H1 (cell line): ENCODE measurements at regions not wholly inside any gene's neighbourhood (a gene's known extent, or its start where the extent isn't known, plus 50 kb on each side); places are given as distances from the start of the nearest gene placed in this dataset.

Experiments used
- CTCF ChIA-PET: fragments of 300-600 bp; sonication (Branson Sonifier 250); formaldehyde crosslinking; loops from one replicate; lab custom pipeline; 2021; ENCODE audit not compliant: partially characterized antibody; lab: Charles Lee
- POLR2A ChIA-PET: fragments of 300-600 bp; sonication (Branson Sonifier 250); formaldehyde crosslinking; loops from one replicate; lab custom pipeline; 2021; ENCODE audit warnings: inconsistent platforms; ENCODE audit not compliant: partially characterized antibody; lab: Charles Lee
- DNase-seq, 2 experiments: peaks; one replicate each; pipeline versions ENCODE4 v3.0.0 to v3.0.0-alpha.2; 2010 to 2022; ENCODE audit warnings: low spot score in 2 of 2, low read depth in 1 of 2, mixed read lengths in 1 of 2
- FAIRE-seq: peaks from 2 replicates; lab custom pipeline; 2011; peaks lifted over from hg19 to GRCh38; lab: Jason Lieb, UNC
- H2AFZ ChIP-seq: 2 replicates; pipeline ENCODE4 v1.8.1; 2012; ENCODE audit warnings: low read length, inconsistent platforms
- H2AK5ac ChIP-seq: 2 replicates; pipeline ENCODE4 v1.6.1; 2013; ENCODE audit warnings: low read depth, low read length
- H2BK120ac ChIP-seq: replicated peaks from 2 replicates; pipeline ENCODE3; 2013; ENCODE audit warnings: low read depth, low read length, inconsistent platforms
- H2BK12ac ChIP-seq: 2 replicates; pipeline ENCODE4 v1.6.1; 2013; ENCODE audit warnings: low read depth, low read length
- H2BK15ac ChIP-seq: 2 replicates; pipeline ENCODE4 v1.6.1; 2013; ENCODE audit warnings: low read length
- H2BK20ac ChIP-seq: 2 replicates; pipeline ENCODE4 v1.6.1; 2013; ENCODE audit warnings: low read length
- H2BK5ac ChIP-seq: 2 replicates; pipeline ENCODE4 v1.6.1; 2013; ENCODE audit warnings: low read depth, low read length
- H3K14ac ChIP-seq: 2 replicates; pipeline ENCODE4 v1.6.1; 2013; ENCODE audit warnings: inconsistent platforms; ENCODE audit not compliant: insufficient read length
- H3K18ac ChIP-seq: 2 replicates; pipeline ENCODE4 v1.6.1; 2013; ENCODE audit warnings: low read length; ENCODE audit errors: extremely low read depth
- H3K23ac ChIP-seq: 2 replicates; pipeline ENCODE4 v1.6.1; 2013; ENCODE audit warnings: inconsistent platforms; ENCODE audit not compliant: insufficient read length
- H3K23me2 ChIP-seq: 2 replicates; pipeline ENCODE4 v1.6.1; 2013; ENCODE audit warnings: low read depth, low read length
- H3K27ac ChIP-seq: 2 replicates; pipeline ENCODE4 v1.6.1; 2011; ENCODE audit warnings: low read depth, low read length, inconsistent platforms
- H3K27me3 ChIP-seq, 4 experiments: replicated peaks in 1 of 4; 1 replicate in 1 of 4; 2 replicates in 3 of 4; pipeline versions ENCODE4 v1.6.1 to v1.8.1; 2011 to 2013; ENCODE audit warnings: low read length in 3 of 4, mild to moderate bottlenecking in 3 of 4, inconsistent platforms in 2 of 4, mixed read lengths in 2 of 4, moderate library complexity in 1 of 4; ENCODE audit not compliant: control insufficient read depth in 3 of 4, insufficient read depth in 3 of 4; ENCODE audit errors: extremely low read depth in 1 of 4
- H3K36me3 ChIP-seq, 4 experiments: 2 replicates each; pipeline versions ENCODE4 v1.6.1 to v1.8.1; 2011 to 2013; ENCODE audit warnings: mild to moderate bottlenecking in 4 of 4, low read length in 3 of 4, moderate library complexity in 2 of 4, control low read depth in 1 of 4, inconsistent platforms in 1 of 4; ENCODE audit not compliant: insufficient read depth in 4 of 4, control insufficient read depth in 2 of 4
- H3K4ac ChIP-seq: replicated peaks from 2 replicates; pipeline ENCODE3; 2013; ENCODE audit warnings: low read length, low read depth, mixed read lengths, inconsistent platforms; ENCODE audit not compliant: insufficient read length
- H3K4me1 ChIP-seq, 4 experiments: replicated peaks in 1 of 4; 1 replicate in 1 of 4; 2 replicates in 3 of 4; pipeline versions ENCODE4 v1.6.1 to v1.8.1; 2011 to 2013; ENCODE audit warnings: low read length in 3 of 4, inconsistent platforms in 2 of 4, mixed read lengths in 1 of 4; ENCODE audit not compliant: insufficient read depth in 4 of 4, control insufficient read depth in 3 of 4
- H3K4me2 ChIP-seq, 2 experiments: 2 replicates each; pipeline versions ENCODE4 v1.6.1 to v1.8.1; 2011 to 2013; ENCODE audit warnings: low read depth in 2 of 2, low read length in 2 of 2, control low read depth in 1 of 2, inconsistent platforms in 1 of 2, mild to moderate bottlenecking in 1 of 2; ENCODE audit not compliant: insufficient read depth in 1 of 2
- H3K4me3 ChIP-seq, 4 experiments: fragments of 200-600, 300-600 bp in 1 of 4; sonication (generic), shearing (Covaris generic), sonication (Bioruptor Twin) in 1 of 4; 2 replicates each; pipeline versions ENCODE4 v1.5.1 to v1.8.1; 2011 to 2016; ENCODE audit warnings: low read length in 4 of 4, low read depth in 3 of 4, control low read depth in 2 of 4, inconsistent platforms in 2 of 4, mild to moderate bottlenecking in 2 of 4, mixed read lengths in 1 of 4, moderate library complexity in 1 of 4; ENCODE audit not compliant: insufficient read depth in 2 of 4; ENCODE audit errors: extremely low read depth in 1 of 4
- H3K56ac ChIP-seq: replicated peaks from 2 replicates; pipeline ENCODE3; 2013; ENCODE audit warnings: low read depth, mild to moderate bottlenecking, mixed read lengths, low read length, inconsistent platforms; ENCODE audit not compliant: insufficient read length
- H3K79me1 ChIP-seq: 2 replicates; pipeline ENCODE4 v1.6.1; 2013; ENCODE audit warnings: low read depth, low read length, control low read depth
- H3K79me2 ChIP-seq, 2 experiments: 2 replicates each; pipeline versions ENCODE4 v1.6.1 to v1.8.1; 2012 to 2013; ENCODE audit warnings: low read length in 2 of 2, mild to moderate bottlenecking in 2 of 2, inconsistent platforms in 1 of 2; ENCODE audit not compliant: insufficient read depth in 2 of 2, control insufficient read depth in 1 of 2
- H3K9ac ChIP-seq, 4 experiments: replicated peaks in 1 of 4; 1 replicate in 1 of 4; 2 replicates in 3 of 4; pipeline versions ENCODE4 v1.6.1 to v1.8.1; 2011 to 2013; ENCODE audit warnings: low read depth in 3 of 4, low read length in 3 of 4, control low read depth in 2 of 4, mild to moderate bottlenecking in 2 of 4, moderate library complexity in 2 of 4, inconsistent platforms in 1 of 4; ENCODE audit errors: extremely low read depth in 1 of 4
- H3K9me3 ChIP-seq, 2 experiments: 2 replicates each; pipeline versions ENCODE4 v1.6.1 to v1.8.1; 2012 to 2013; ENCODE audit warnings: mild to moderate bottlenecking in 2 of 2, moderate library complexity in 2 of 2, control low read depth in 1 of 2, inconsistent platforms in 1 of 2, low read depth in 1 of 2, low read length in 1 of 2, mixed read lengths in 1 of 2; ENCODE audit not compliant: insufficient read depth in 2 of 2
- H4K20me1 ChIP-seq, 2 experiments: replicated peaks in 1 of 2; 2 replicates each; pipeline versions ENCODE3 to v1.8.1; 2011 to 2013; ENCODE audit warnings: inconsistent platforms in 2 of 2, low read length in 2 of 2, mild to moderate bottlenecking in 1 of 2; ENCODE audit not compliant: insufficient read depth in 2 of 2, control insufficient read depth in 1 of 2
- H4K5ac ChIP-seq: 2 replicates; pipeline ENCODE4 v1.6.1; 2013; ENCODE audit warnings: low read length, low read depth, mixed read lengths, inconsistent platforms; ENCODE audit not compliant: insufficient read length
- H4K8ac ChIP-seq: 2 replicates; pipeline ENCODE4 v1.8.0; 2013; ENCODE audit warnings: mild to moderate bottlenecking, moderate library complexity, low read length, inconsistent platforms; ENCODE audit not compliant: insufficient read depth; ENCODE audit errors: extremely low read depth
- H4K91ac ChIP-seq: replicated peaks from 2 replicates; pipeline ENCODE3; 2013; ENCODE audit warnings: low read length, mixed read lengths, inconsistent platforms; ENCODE audit not compliant: insufficient read length
- CBX5 ChIP-seq: fragments of 300-800, 300-1000 bp; sonication (generic); IDR thresholded peaks from 2 replicates; pipeline ENCODE4 v1.7.1; 2016; ENCODE audit warnings: antibody characterized with exemption, low read length, low read depth
- CTBP2 ChIP-seq: IDR thresholded peaks from 2 replicates; pipeline ENCODE4 v1.7.0; 2011; ENCODE audit warnings: borderline replicate concordance, mild to moderate bottlenecking, moderate library complexity, mixed read lengths, low read length; ENCODE audit not compliant: insufficient read depth, insufficient read length
- EGR1 ChIP-seq: IDR thresholded peaks from 2 replicates; pipeline ENCODE4 v1.6.1; 2011; ENCODE audit warnings: low read depth, low read length, borderline replicate concordance
- HDAC6 ChIP-seq: IDR thresholded peaks from one replicate; pipeline ENCODE4 v1.7.1; 2012; ENCODE audit warnings: low read depth, mild to moderate bottlenecking, inconsistent platforms, low read length, moderate library complexity
- JUN ChIP-seq: IDR thresholded peaks from 2 replicates; pipeline ENCODE4 v1.6.1; 2011; ENCODE audit warnings: low read depth, mild to moderate bottlenecking, improper control_type of control experiment, low read length
- JUND ChIP-seq: IDR thresholded peaks from 2 replicates; pipeline ENCODE4 v1.6.1; 2011; ENCODE audit warnings: mild to moderate bottlenecking, improper control_type of control experiment, low read length
- KDM5A ChIP-seq: fragments of 200-600 bp; IDR thresholded peaks from 2 replicates; pipeline ENCODE4 v1.7.1; 2012; ENCODE audit warnings: mild to moderate bottlenecking, low read length, inconsistent platforms, mixed read lengths
- NRF1 ChIP-seq: IDR thresholded peaks from 2 replicates; pipeline ENCODE4 v1.6.1; 2011; ENCODE audit warnings: mild to moderate bottlenecking, low read depth, low read length, improper control_type of control experiment
- RFX5 ChIP-seq: IDR thresholded peaks from 2 replicates; pipeline ENCODE4 v1.6.1; 2011; ENCODE audit warnings: low read depth, low read length, improper control_type of control experiment, borderline replicate concordance
- RNF2 ChIP-seq: fragments of 200-900, 300-1000 bp; sonication (generic); IDR thresholded peaks from 2 replicates; pipeline ENCODE4 v1.7.1; 2016; ENCODE audit warnings: borderline replicate concordance, low read depth, mild to moderate bottlenecking, antibody characterized with exemption, low read length; ENCODE audit not compliant: poor library complexity, severe bottlenecking; ENCODE audit errors: missing control alignments
- SP4 ChIP-seq: IDR thresholded peaks from 2 replicates; pipeline ENCODE4 v1.6.1; 2012; ENCODE audit warnings: low read length, inconsistent platforms
- SUZ12 ChIP-seq: fragments of 200-600 bp; sonication (generic); IDR thresholded peaks from 2 replicates; pipeline ENCODE4 v1.6.1; 2012; ENCODE audit warnings: mild to moderate bottlenecking, inconsistent platforms, low read length, moderate library complexity, mixed read lengths
- TAF1 ChIP-seq: IDR thresholded peaks from 2 replicates; pipeline ENCODE4 v1.6.1; 2011; ENCODE audit warnings: mild to moderate bottlenecking, low read depth, low read length
- TAF7 ChIP-seq: optimal IDR thresholded peaks from 2 replicates; pipeline ENCODE3; 2011; ENCODE audit warnings: low read depth, mild to moderate bottlenecking, inconsistent platforms, low read length, moderate library complexity, borderline replicate concordance
- TBP ChIP-seq: IDR thresholded peaks from 2 replicates; pipeline ENCODE4 v1.6.1; 2011; ENCODE audit warnings: low read depth, low read length, improper control_type of control experiment
- WGBS, 2 experiments: shearing (Covaris generic) in 1 of 2; methylation state at CpG; one replicate each; pipeline versions ENCODE4 v1.1.6 to v1.1.7; 2013 to 2015; ENCODE audit warnings: low lambda C conversion rate in 2 of 2, mixed read lengths in 2 of 2, inconsistent platforms in 1 of 2, low coverage in 1 of 2, missing lambda C conversion rate in 1 of 2; ENCODE audit not compliant: insufficient replicate concordance in 2 of 2, insufficient coverage in 1 of 2, insufficient read length in 1 of 2; ENCODE audit errors: extremely low coverage in 1 of 2, missing lambda C conversion rate in 1 of 2; 5-methylcytosine and 5-hydroxymethylcytosine counted together

DNA sequence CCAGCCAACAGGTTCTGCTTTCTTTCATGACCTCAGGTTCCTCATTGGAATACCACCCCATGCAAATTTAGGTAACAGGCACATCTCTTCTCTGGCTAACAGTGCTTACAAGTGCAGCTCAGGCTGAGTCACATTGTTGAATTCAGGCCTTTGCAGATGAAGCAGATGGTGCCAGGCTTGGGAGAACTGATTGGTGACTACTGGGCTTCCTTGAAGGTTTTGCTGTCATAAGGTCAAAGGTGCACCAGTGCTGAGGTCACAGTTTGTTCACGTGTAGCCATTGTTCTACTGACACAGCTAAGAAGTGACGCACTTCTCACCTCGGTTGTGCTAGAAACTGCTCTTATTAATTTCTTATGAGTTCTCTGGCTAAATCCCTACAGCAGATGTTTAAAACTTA is 128.6 kb upstream of the BMPER start:
- Histone ChIP-seq H3K79me2 (no peaks in the 10 kb centered on the region), H3K4me1 (no peaks in the 10 kb centered on the region), H2AFZ (no peak overlapping the region), H3K79me1 (no peaks in the 10 kb centered on the region)
- no peak for TF ChIP-seq JUND
- no peak for TF ChIP-seq HDAC6
- TF ChIP-seq EGR1 = no peak
- TF ChIP-seq KDM5A = no peak
- TF ChIP-seq NRF1 = no peak
- TF ChIP-seq TBP = no peak
- TF ChIP-seq RNF2 = no peak
- TF ChIP-seq RFX5 = no peak
- no peak for TF ChIP-seq CBX5
- TF ChIP-seq CTBP2 = no peak
- TF ChIP-seq TAF1 = no peak
- TF ChIP-seq SUZ12 = no peak
- no peak for TF ChIP-seq TAF7
- TF ChIP-seq SP4 = no peak
- no peak for TF ChIP-seq JUN
- TF ChIP-seq, all 59 proteins: peak for 0
- peaks cover 0 to 1% (median 0%) of the 10 kb centered on the region in 4 experiments; a peak in 1 of 7 replicates for H3K27me3 ChIP-seq
- H3K4ac ChIP-seq = no peak overlapping the region
- H4K91ac ChIP-seq = no peak overlapping the region
- H3K36me3 ChIP-seq = no peaks in the 10 kb centered on the region; a peak in 1 of 8 replicates
- H3K56ac ChIP-seq = no peak overlapping the region
- no peak overlapping the region for H4K8ac ChIP-seq
- CTCF ChIA-PET = interaction anchor here (0.6 to 3.4 kb wide), 9 partner anchors 16 to 1009 kb away, joined by 3 to 22 read pairs (median 3); no protein-coding TSS in a partner anchor
- 62% methylated on average over 3 of the region's 3 CpGs; no CpG with 5 or more reads in 1 of the 2 experiments for whole genome bisulfite sequencing, 2 experiments
- DNase-seq (no peak), FAIRE-seq (no peak)
- POLR2A ChIA-PET = interaction anchor here (1.2 kb wide), 1 partner anchor 19 kb away, joined by 3 read pairs; no protein-coding TSS in a partner anchor
- H3K27ac ChIP-seq = no peak overlapping the region
- H3K14ac ChIP-seq = no peak overlapping the region
- no peak overlapping the region for H3K4me3 ChIP-seq
- H4K20me1 ChIP-seq = no peaks in the 10 kb centered on the region
- H4K5ac ChIP-seq = no peak overlapping the region
- H3K23ac ChIP-seq = no peak overlapping the region
- no peak overlapping the region for H2BK120ac ChIP-seq
- H2BK5ac ChIP-seq = no peak overlapping the region
- no peak overlapping the region for H2BK12ac ChIP-seq
- H3K4me2 ChIP-seq = no peak overlapping the region
- no peaks in the 10 kb centered on the region for H3K9me3 ChIP-seq
- H3K18ac ChIP-seq = no peak overlapping the region
- no peak overlapping the region for H2BK20ac ChIP-seq
- H2BK15ac ChIP-seq = no peak overlapping the region
- H2AK5ac ChIP-seq = no peak overlapping the region
- no peaks in the 10 kb centered on the region for H3K23me2 ChIP-seq
- no peak overlapping the region for H3K9ac ChIP-seq
